CD4-positive, CD25-positive, alpha-beta regulatory T cell (primary cell): ENCODE measurements at regions not wholly inside any gene's neighbourhood (a gene's known extent, or its start where the extent isn't known, plus 50 kb on each side); places are given as distances from the start of the nearest gene placed in this dataset.
A peak's percentile ranks its signal among the peaks of the same experiment; 100 is the strongest.

ENCODE experiments used
- ATAC-seq, 2 donors: fragments of 150-1000 bp; cut with Tn5 transposase; one replicate each; pipeline ENCODE4 v1.10.0; 2021; ENCODE audit warnings: low read depth in 2 of 2, moderate number of reproducible peaks in 2 of 2, moderate library complexity in 1 of 2
- DNase-seq, 3 donors: peaks; one replicate each; pipeline versions ENCODE4 v3.0.0 to v3.0.0-alpha.2; 2012 to 2022; ENCODE audit warnings: mixed read lengths in 1 of 3
- H3K27ac ChIP-seq: one replicate; pipeline ENCODE4 v1.7.0; 2013; ENCODE audit warnings: mild to moderate bottlenecking, low read length; ENCODE audit not compliant: insufficient read depth, poor library complexity, severe bottlenecking
- H3K27me3 ChIP-seq: one replicate; pipeline ENCODE4 v1.7.0; 2013; ENCODE audit warnings: low read length; ENCODE audit not compliant: control insufficient read depth, insufficient read depth
- H3K36me3 ChIP-seq: one replicate; pipeline ENCODE4 v1.7.0; 2013; ENCODE audit warnings: mild to moderate bottlenecking, low read length, moderate library complexity; ENCODE audit not compliant: control insufficient read depth, insufficient read depth
- H3K4me1 ChIP-seq: 2 replicates; pipeline ENCODE4 v1.7.0; 2013; ENCODE audit warnings: mild to moderate bottlenecking, low read length; ENCODE audit not compliant: insufficient read depth, control insufficient read depth, poor library complexity, severe bottlenecking
- H3K4me3 ChIP-seq: one replicate; pipeline ENCODE4 v1.7.0; 2013; ENCODE audit warnings: low read depth, mild to moderate bottlenecking, low read length, moderate library complexity
- H3K9me3 ChIP-seq, 2 experiments: 1 replicate in 1 of 2; 2 replicates in 1 of 2; pipeline ENCODE4 v1.7.0; 2013; ENCODE audit warnings: low read length in 2 of 2, mild to moderate bottlenecking in 1 of 2, moderate library complexity in 1 of 2; ENCODE audit not compliant: control insufficient read depth in 2 of 2
- H3K27ac Mint-ChIP-seq, 3 donors: one replicate each; pipeline ENCODE4 v1.8.0; 2020 to 2022; ENCODE audit warnings: mild to moderate bottlenecking in 3 of 3, mixed read lengths in 3 of 3, moderate library complexity in 2 of 3
- H3K27me3 Mint-ChIP-seq: one replicate; pipeline ENCODE4 v1.8.0; 2022; ENCODE audit warnings: mild to moderate bottlenecking, mixed read lengths
- H3K36me3 Mint-ChIP-seq: one replicate; pipeline ENCODE4 v1.8.0; 2020; ENCODE audit warnings: mixed read lengths
- H3K4me1 Mint-ChIP-seq, 4 donors: one replicate each; pipeline ENCODE4 v1.8.0; 2020 to 2022; ENCODE audit warnings: mixed read lengths in 4 of 4, mild to moderate bottlenecking in 1 of 4
- H3K4me3 Mint-ChIP-seq, 4 donors: one replicate each; pipeline ENCODE4 v1.8.0; 2020 to 2022; ENCODE audit warnings: mild to moderate bottlenecking in 4 of 4, mixed read lengths in 4 of 4, moderate library complexity in 3 of 4
- H3K9me3 Mint-ChIP-seq, 7 donors: one replicate each; pipeline ENCODE4 v1.8.0; 2020 to 2022; ENCODE audit warnings: mixed read lengths in 7 of 7, mild to moderate bottlenecking in 3 of 7, moderate library complexity in 2 of 7

- H3K27ac ChIP-seq, result no peak overlapping the region
- no peak overlapping the region for H3K4me3 ChIP-seq
- no peaks in the 10 kb centered on the region for H3K9me3 ChIP-seq
- Mint-ChIP-seq H3K27ac (no peak overlapping the region), H3K4me1 (peaks cover 0 to 6% (median under 1%) of the 10 kb centered on the region in 4 donors), H3K4me3 (no peak overlapping the region), H3K36me3 (no peaks in the 10 kb centered on the region), H3K9me3 (peaks cover 0 to 2% (median 0%) of the 10 kb centered on the region in 7 donors), H3K27me3 (peaks cover 11% of the 10 kb centered on the region)
- ATAC-seq (no peak), DNase-seq (no peak)
- no peaks in the 10 kb centered on the region for H3K4me1 ChIP-seq
- no peaks in the 10 kb centered on the region for H3K36me3 ChIP-seq
- no peaks in the 10 kb centered on the region for H3K27me3 ChIP-seq
Observed at GRCh38 chr5:68745448-68745847, 348.4 kb upstream of the SLC30A5 start.

GRCh38 chr5:68746220-68746619 lies 347.6 kb upstream of the SLC30A5 start:
- no peak overlapping the region for H3K27ac Mint-ChIP-seq
- DNase-seq (no peak), ATAC-seq (no peak)
- peaks cover 14% of the 10 kb centered on the region for H3K27me3 Mint-ChIP-seq
- no peak overlapping the region for H3K27ac ChIP-seq
- peaks cover 0 to 6% (median 0%) of the 10 kb centered on the region in 4 donors for H3K4me1 Mint-ChIP-seq
- H3K36me3 Mint-ChIP-seq, result no peaks in the 10 kb centered on the region
- no peaks in the 10 kb centered on the region for H3K36me3 ChIP-seq
- H3K4me1 ChIP-seq, result no peaks in the 10 kb centered on the region
- peaks cover 0 to 2% (median 0%) of the 10 kb centered on the region in 7 donors for H3K9me3 Mint-ChIP-seq
- H3K4me3 ChIP-seq, result no peak overlapping the region
- no peaks in the 10 kb centered on the region for H3K9me3 ChIP-seq
- no peak overlapping the region for H3K4me3 Mint-ChIP-seq
- no peaks in the 10 kb centered on the region for H3K27me3 ChIP-seq

GRCh38 chr5:68746643-68747420 lies 347.0 kb upstream of the SLC30A5 start:
- H3K27ac Mint-ChIP-seq, result no peak overlapping the region
- no peaks in the 10 kb centered on the region for H3K36me3 Mint-ChIP-seq
- peaks cover 0 to 4% (median 0%) of the 10 kb centered on the region in 7 donors for H3K9me3 Mint-ChIP-seq
- H3K27ac ChIP-seq, result no peak overlapping the region
- no peaks in the 10 kb centered on the region for H3K36me3 ChIP-seq
- H3K4me1 ChIP-seq, result no peaks in the 10 kb centered on the region
- H3K27me3 ChIP-seq, result peaks cover 2% of the 10 kb centered on the region
- DNase-seq, result no peak
- ATAC-seq, result no peak
- H3K27me3 Mint-ChIP-seq, result peaks cover 20% of the 10 kb centered on the region
- no peaks in the 10 kb centered on the region for H3K9me3 ChIP-seq
- H3K4me3 Mint-ChIP-seq, result no peak overlapping the region
- no peak overlapping the region for H3K4me3 ChIP-seq
- peaks cover 0 to 6% (median 0%) of the 10 kb centered on the region in 4 donors for H3K4me1 Mint-ChIP-seq

- Mint-ChIP-seq H3K27me3 (peaks cover 20% of the 10 kb centered on the region), H3K36me3 (no peaks in the 10 kb centered on the region), H3K27ac (no peak overlapping the region), H3K4me3 (no peak overlapping the region), H3K9me3 (peaks cover 0 to 5% (median 0%) of the 10 kb centered on the region in 7 donors), H3K4me1 (peaks cover 0 to 6% (median 0%) of the 10 kb centered on the region in 4 donors)
- ATAC-seq (no peak), DNase-seq (no peak)
- Histone ChIP-seq H3K9me3 (no peaks in the 10 kb centered on the region), H3K27ac (no peak overlapping the region), H3K4me3 (no peak overlapping the region), H3K27me3 (peaks cover 2% of the 10 kb centered on the region), H3K4me1 (no peaks in the 10 kb centered on the region), H3K36me3 (no peaks in the 10 kb centered on the region)
Observed at GRCh38 chr5:68747521-68747920, 346.3 kb upstream of the SLC30A5 start.

- H3K9me3 ChIP-seq, result no peaks in the 10 kb centered on the region
Observed at GRCh38 chr5:68748101-68748500, 345.7 kb upstream of the SLC30A5 start.

GRCh38 chr5:68749077-68749476 lies 344.7 kb upstream of the SLC30A5 start:
- Histone ChIP-seq H3K27me3 (peaks cover 2% of the 10 kb centered on the region), H3K4me1 (no peaks in the 10 kb centered on the region), H3K27ac (no peak overlapping the region), H3K36me3 (no peaks in the 10 kb centered on the region), H3K4me3 (no peak overlapping the region), H3K9me3 (no peaks in the 10 kb centered on the region)
- no peak for DNase-seq
- peaks cover 25% of the 10 kb centered on the region for H3K27me3 Mint-ChIP-seq
- no peak overlapping the region for H3K27ac Mint-ChIP-seq
- H3K4me3 Mint-ChIP-seq, result no peak overlapping the region
- H3K9me3 Mint-ChIP-seq, result peaks cover 0 to 5% (median 0%) of the 10 kb centered on the region in 7 donors
- peaks cover 0 to 6% (median 0%) of the 10 kb centered on the region in 4 donors for H3K4me1 Mint-ChIP-seq
- H3K36me3 Mint-ChIP-seq, result no peaks in the 10 kb centered on the region
- no peak for ATAC-seq

More at GRCh38 chr5:68748101-68748500, 345.7 kb upstream of the SLC30A5 start:
- DNase-seq (no peak), ATAC-seq (no peak)
- Mint-ChIP-seq H3K27ac (no peak overlapping the region), H3K9me3 (peaks cover 0 to 5% (median 0%) of the 10 kb centered on the region in 7 donors), H3K4me1 (peaks cover 0 to 6% (median 0%) of the 10 kb centered on the region in 4 donors), H3K27me3 (peaks cover 24% of the 10 kb centered on the region), H3K4me3 (no peak overlapping the region), H3K36me3 (no peaks in the 10 kb centered on the region)
- H3K4me1 ChIP-seq, result no peaks in the 10 kb centered on the region
- no peaks in the 10 kb centered on the region for H3K36me3 ChIP-seq
- H3K4me3 ChIP-seq, result no peak overlapping the region
- H3K27me3 ChIP-seq, result peaks cover 2% of the 10 kb centered on the region
- H3K27ac ChIP-seq, result no peak overlapping the region

GRCh38 chr5:68749631-68750030 lies 344.2 kb upstream of the SLC30A5 start:
- Histone ChIP-seq H3K27ac (no peak overlapping the region), H3K27me3 (peaks cover 2% of the 10 kb centered on the region), H3K36me3 (no peaks in the 10 kb centered on the region), H3K9me3 (no peaks in the 10 kb centered on the region), H3K4me3 (no peak overlapping the region), H3K4me1 (no peaks in the 10 kb centered on the region)
- DNase-seq (peak in 1 of 3 donors; percentile 17), ATAC-seq (no peak)
- H3K27ac Mint-ChIP-seq, result no peak overlapping the region
- H3K4me1 Mint-ChIP-seq, result peaks cover 0 to 6% (median 0%) of the 10 kb centered on the region in 4 donors
- no peak overlapping the region for H3K4me3 Mint-ChIP-seq
- H3K9me3 Mint-ChIP-seq, result peaks cover 0 to 5% (median 0%) of the 10 kb centered on the region in 7 donors
- peaks cover 30% of the 10 kb centered on the region for H3K27me3 Mint-ChIP-seq
- H3K36me3 Mint-ChIP-seq, result no peaks in the 10 kb centered on the region

GRCh38 chr5:68751661-68752060 lies 342.2 kb upstream of the SLC30A5 start:
- peaks cover 0 to 5% (median 0%) of the 10 kb centered on the region in 7 donors for H3K9me3 Mint-ChIP-seq
- no peak for DNase-seq
- H3K27ac ChIP-seq, result no peak overlapping the region
- no peaks in the 10 kb centered on the region for H3K4me1 ChIP-seq
- no peaks in the 10 kb centered on the region for H3K9me3 ChIP-seq
- no peaks in the 10 kb centered on the region for H3K36me3 ChIP-seq
- no peak for ATAC-seq
- H3K4me3 Mint-ChIP-seq, result no peak overlapping the region
- peaks cover 0 to 2% (median 0%) of the 10 kb centered on the region in 4 donors for H3K4me1 Mint-ChIP-seq
- H3K27ac Mint-ChIP-seq, result no peak overlapping the region
- H3K27me3 Mint-ChIP-seq, result peaks cover 36% of the 10 kb centered on the region
- H3K36me3 Mint-ChIP-seq, result no peaks in the 10 kb centered on the region
- H3K4me3 ChIP-seq, result no peak overlapping the region
- peaks cover 2% of the 10 kb centered on the region for H3K27me3 ChIP-seq
